OCI-LY3 (cell line): ENCODE measurements at regions not wholly inside any gene's neighbourhood (a gene's known extent, or its start where the extent isn't known, plus 50 kb on each side); places are given as distances from the start of the nearest gene placed in this dataset.

ENCODE experiments used
- H2AFZ ChIP-seq: fragments of 200-600, 300-600 bp; shearing (Covaris generic); 2 replicates; pipeline ENCODE4 v1.6.0; 2014; ENCODE audit warnings: antibody characterized with exemption, low read depth, low read length
- H3K27ac ChIP-seq: fragments of 200-600, 300-600 bp; sonication (generic); 2 replicates; pipeline ENCODE4 v1.5.1; 2014; ENCODE audit warnings: mild to moderate bottlenecking, low read length, moderate library complexity, mixed read lengths
- H3K27me3 ChIP-seq: fragments of 200-600, 300-600 bp; sonication (generic); 2 replicates; pipeline ENCODE4 v1.6.1; 2014; ENCODE audit warnings: low read depth, low read length, mixed read lengths
- H3K36me3 ChIP-seq: fragments of 200-600, 300-600 bp; sonication (generic); replicated peaks from 2 replicates; pipeline ENCODE3; 2014; ENCODE audit warnings: low read depth, low read length, mixed read lengths
- H3K4me1 ChIP-seq: fragments of 300-600, 200-600 bp; sonication (generic); 2 replicates; pipeline ENCODE4 v1.6.1; 2014; ENCODE audit warnings: low read length, mixed read lengths
- H3K4me2 ChIP-seq: fragments of 200-600, 300-600 bp; sonication (generic); 2 replicates; pipeline ENCODE4 v1.6.1; 2014; ENCODE audit warnings: low read length, mixed read lengths
- H3K4me3 ChIP-seq: fragments of 300-600, 200-600 bp; sonication (generic); 2 replicates; pipeline ENCODE4 v1.5.1; 2014; ENCODE audit warnings: antibody characterized with exemption, mild to moderate bottlenecking, low read length, moderate library complexity
- H3K79me2 ChIP-seq: fragments of 300-600, 200-600 bp; shearing (Covaris generic); 2 replicates; pipeline ENCODE4 v1.6.1; 2014; ENCODE audit warnings: mild to moderate bottlenecking, low read length, mixed read lengths
- H3K9ac ChIP-seq: fragments of 300-600, 200-600 bp; shearing (Covaris generic); 2 replicates; pipeline ENCODE4 v1.6.0; 2014; ENCODE audit warnings: mild to moderate bottlenecking, low read length, moderate library complexity
- H3K9me3 ChIP-seq: fragments of 200-600, 300-600 bp; shearing (Covaris generic); 2 replicates; pipeline ENCODE4 v1.6.1; 2014; ENCODE audit warnings: low read length, mixed read lengths; ENCODE audit not compliant: insufficient read depth
- H4K20me1 ChIP-seq: fragments of 200-600, 300-600 bp; sonication (generic); 2 replicates; pipeline ENCODE4 v1.6.1; 2016; ENCODE audit warnings: low read length, mixed read lengths; ENCODE audit not compliant: insufficient read depth
- EZH2phosphoT487 ChIP-seq: fragments of 200-600 bp; shearing (Covaris generic); IDR thresholded peaks from 2 replicates; pipeline ENCODE4 v1.6.1; 2018; ENCODE audit warnings: antibody characterized with exemption, mixed run types, low read depth
- TF ChIP-seq, protein P1 (sequence below): fragments of 200-600, 300-600 bp; sonication (generic); IDR thresholded peaks from 2 replicates; pipeline ENCODE4 v1.5.1; 2014; ENCODE audit warnings: antibody characterized with exemption, low read length, low read depth

GRCh38 chr14:83416476-83416875 is 1882.8 kb upstream of the SEL1L start:
- Histone ChIP-seq H3K9ac (no peak overlapping the region), H3K4me2 (no peak overlapping the region), H2AFZ (no peak overlapping the region), H3K4me1 (no peaks in the 10 kb centered on the region), H3K36me3 (no peaks in the 10 kb centered on the region), H3K27me3 (no peaks in the 10 kb centered on the region), H4K20me1 (no peaks in the 10 kb centered on the region), H3K9me3 (no peaks in the 10 kb centered on the region), H3K4me3 (no peak overlapping the region), H3K27ac (no peak overlapping the region), H3K79me2 (no peaks in the 10 kb centered on the region)
- TF ChIP-seq EZH2phosphoT487 = no peak
- TF ChIP-seq, protein P1, sequence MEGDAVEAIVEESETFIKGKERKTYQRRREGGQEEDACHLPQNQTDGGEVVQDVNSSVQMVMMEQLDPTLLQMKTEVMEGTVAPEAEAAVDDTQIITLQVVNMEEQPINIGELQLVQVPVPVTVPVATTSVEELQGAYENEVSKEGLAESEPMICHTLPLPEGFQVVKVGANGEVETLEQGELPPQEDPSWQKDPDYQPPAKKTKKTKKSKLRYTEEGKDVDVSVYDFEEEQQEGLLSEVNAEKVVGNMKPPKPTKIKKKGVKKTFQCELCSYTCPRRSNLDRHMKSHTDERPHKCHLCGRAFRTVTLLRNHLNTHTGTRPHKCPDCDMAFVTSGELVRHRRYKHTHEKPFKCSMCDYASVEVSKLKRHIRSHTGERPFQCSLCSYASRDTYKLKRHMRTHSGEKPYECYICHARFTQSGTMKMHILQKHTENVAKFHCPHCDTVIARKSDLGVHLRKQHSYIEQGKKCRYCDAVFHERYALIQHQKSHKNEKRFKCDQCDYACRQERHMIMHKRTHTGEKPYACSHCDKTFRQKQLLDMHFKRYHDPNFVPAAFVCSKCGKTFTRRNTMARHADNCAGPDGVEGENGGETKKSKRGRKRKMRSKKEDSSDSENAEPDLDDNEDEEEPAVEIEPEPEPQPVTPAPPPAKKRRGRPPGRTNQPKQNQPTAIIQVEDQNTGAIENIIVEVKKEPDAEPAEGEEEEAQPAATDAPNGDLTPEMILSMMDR = no peak

DNA sequence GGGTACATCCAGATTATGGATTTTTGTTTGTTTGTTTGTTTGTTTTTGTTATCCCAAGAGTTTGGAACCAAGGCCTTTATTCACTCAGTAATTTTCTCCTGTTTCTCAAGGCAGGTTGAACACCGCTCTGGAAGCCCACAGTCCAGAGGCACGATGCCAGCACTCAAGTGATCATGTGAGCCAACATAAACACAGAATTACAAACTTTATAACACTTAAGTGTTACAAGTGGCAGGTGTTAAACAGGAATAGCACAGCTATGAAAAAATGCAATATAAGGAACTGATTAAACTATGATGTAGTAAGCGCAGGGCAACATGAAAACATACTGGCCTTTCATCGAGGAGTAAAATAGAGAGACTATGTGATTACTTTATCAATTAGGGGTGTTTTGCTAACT is 1885.8 kb upstream of the SEL1L start:
- Histone ChIP-seq H2AFZ (no peak overlapping the region), H3K4me3 (no peak overlapping the region), H4K20me1 (no peaks in the 10 kb centered on the region), H3K27ac (no peak overlapping the region), H3K4me1 (no peaks in the 10 kb centered on the region), H3K9ac (no peak overlapping the region), H3K27me3 (no peaks in the 10 kb centered on the region), H3K79me2 (no peaks in the 10 kb centered on the region), H3K36me3 (no peaks in the 10 kb centered on the region), H3K9me3 (no peaks in the 10 kb centered on the region), H3K4me2 (no peak overlapping the region)
- TF ChIP-seq, protein P1 = no peak
- TF ChIP-seq EZH2phosphoT487 = no peak

DNA sequence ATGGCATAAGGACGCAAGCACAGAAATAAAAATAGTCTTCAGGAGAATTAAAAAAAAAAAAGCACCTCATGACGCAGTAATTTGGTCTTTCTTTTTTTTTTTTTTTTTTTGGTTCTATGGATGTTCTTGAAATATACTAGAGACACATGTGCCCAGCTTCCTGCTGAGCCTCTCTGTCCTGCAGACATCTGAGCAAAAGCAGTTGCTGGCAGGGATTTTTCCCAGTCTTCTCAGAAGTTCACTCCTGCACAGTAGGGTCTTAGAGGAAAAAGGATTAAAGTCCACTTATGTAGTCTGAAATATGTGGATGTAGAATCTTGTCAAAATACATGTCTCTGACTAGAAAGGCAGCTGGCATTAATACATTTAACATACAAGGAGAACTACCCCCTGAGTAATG is 1888.1 kb upstream of the SEL1L start:
- H4K20me1 ChIP-seq = no peaks in the 10 kb centered on the region
- H3K36me3 ChIP-seq = no peaks in the 10 kb centered on the region
- H2AFZ ChIP-seq = no peak overlapping the region
- no peak overlapping the region for H3K9ac ChIP-seq
- H3K27ac ChIP-seq = no peak overlapping the region
- H3K27me3 ChIP-seq = no peaks in the 10 kb centered on the region
- no peaks in the 10 kb centered on the region for H3K4me1 ChIP-seq
- no peak for TF ChIP-seq EZH2phosphoT487
- TF ChIP-seq, protein P1 = no peak
- H3K4me2 ChIP-seq = no peak overlapping the region
- no peak overlapping the region for H3K4me3 ChIP-seq
- no peaks in the 10 kb centered on the region for H3K79me2 ChIP-seq
- H3K9me3 ChIP-seq = no peaks in the 10 kb centered on the region

- no peaks in the 10 kb centered on the region for H4K20me1 ChIP-seq
- H2AFZ ChIP-seq = no peak overlapping the region
- no peaks in the 10 kb centered on the region for H3K79me2 ChIP-seq
- H3K9ac ChIP-seq = no peak overlapping the region
- no peak overlapping the region for H3K4me2 ChIP-seq
- H3K9me3 ChIP-seq = no peaks in the 10 kb centered on the region
- H3K4me3 ChIP-seq = no peak overlapping the region
- no peaks in the 10 kb centered on the region for H3K36me3 ChIP-seq
- H3K27me3 ChIP-seq = no peaks in the 10 kb centered on the region
- TF ChIP-seq EZH2phosphoT487 = no peak
- TF ChIP-seq, protein P1 = no peak
- no peak overlapping the region for H3K27ac ChIP-seq
- H3K4me1 ChIP-seq = no peaks in the 10 kb centered on the region
Observed at GRCh38 chr14:83425138-83425537, 1891.5 kb upstream of the SEL1L start.
